ENCODE measurements at regions not wholly inside any gene's neighbourhood (a gene's known extent, or its start where the extent isn't known, plus 50 kb on each side); places are given as distances from the start of the nearest gene placed in this dataset.
A peak's percentile ranks its signal among the peaks of the same experiment; 100 is the strongest.

GRCh38 chr4:64539234-64539849 lies 130.1 kb upstream of the TECRL start:
- ChIA-PET POLR2A (no interaction called here), CTCF (interaction anchor here (0.6 to 1.7 kb wide), 6 partner anchors 9 to 1149 kb away, joined by 3 to 11 read pairs (median 5); no protein-coding TSS in a partner anchor)
- H3K4me3 Mint-ChIP-seq: no peak overlapping the region
- no peaks in the 10 kb centered on the region for H3K9me3 Mint-ChIP-seq (ENCODE audit: low read depth)
- no peaks in the 10 kb centered on the region for H3K27me3 Mint-ChIP-seq
- DNase-seq (peak; percentile 58), ATAC-seq (peak; percentile 39)
- no peak overlapping the region for H3K27ac Mint-ChIP-seq
- intact Hi-C loops (cut with DNase I, micrococcal nuclease): loop anchor here (1.0 kb wide), 1 partner anchor 381 kb away; no protein-coding TSS in a partner anchor
- no peaks in the 10 kb centered on the region for H3K36me3 Mint-ChIP-seq (ENCODE audit: low read depth)
- H3K4me1 Mint-ChIP-seq: no peaks in the 10 kb centered on the region

GRCh38 chr4:64538219-64538618 lies 129.0 kb upstream of the TECRL start:
- CTCF ChIA-PET: interaction anchor here (0.6 to 1.7 kb wide), 5 partner anchors 11 to 1144 kb away, joined by 3 to 11 read pairs (median 5); no protein-coding TSS in a partner anchor
- POLR2A ChIA-PET: no interaction called here
- no peak overlapping the region for H3K27ac Mint-ChIP-seq
- H3K36me3 Mint-ChIP-seq (ENCODE audit: low read depth): no peaks in the 10 kb centered on the region
- H3K4me3 Mint-ChIP-seq: no peak overlapping the region
- no peaks in the 10 kb centered on the region for H3K4me1 Mint-ChIP-seq
- DNase-seq (no peak), ATAC-seq (no peak)
- no peaks in the 10 kb centered on the region for H3K9me3 Mint-ChIP-seq (ENCODE audit: low read depth)
- intact Hi-C loops (cut with DNase I, micrococcal nuclease): no loop called here
- no peaks in the 10 kb centered on the region for H3K27me3 Mint-ChIP-seq

GRCh38 chr4:64533637-64534036 lies 124.4 kb upstream of the TECRL start:
- DNase-seq (no peak), ATAC-seq (no peak)
- H3K36me3 Mint-ChIP-seq (ENCODE audit: low read depth): no peaks in the 10 kb centered on the region
- no peaks in the 10 kb centered on the region for H3K4me1 Mint-ChIP-seq
- POLR2A ChIA-PET: no interaction called here
- intact Hi-C loops (cut with DNase I, micrococcal nuclease): no loop called here
- CTCF ChIA-PET: no interaction called here
- H3K27ac Mint-ChIP-seq: no peak overlapping the region
- H3K27me3 Mint-ChIP-seq: no peaks in the 10 kb centered on the region
- H3K4me3 Mint-ChIP-seq: no peak overlapping the region
- H3K9me3 Mint-ChIP-seq (ENCODE audit: low read depth): peaks cover 3% of the 10 kb centered on the region

- H3K27me3 Mint-ChIP-seq: no peaks in the 10 kb centered on the region
- H3K36me3 Mint-ChIP-seq (ENCODE audit: low read depth): no peaks in the 10 kb centered on the region
- intact Hi-C loops (cut with DNase I, micrococcal nuclease): no loop called here
- no peak overlapping the region for H3K4me3 Mint-ChIP-seq
- POLR2A ChIA-PET: no interaction called here
- no peak for ATAC-seq
- H3K4me1 Mint-ChIP-seq: no peaks in the 10 kb centered on the region
- H3K27ac Mint-ChIP-seq: no peak overlapping the region
- CTCF ChIA-PET: no interaction called here
- DNase-seq: no peak
- H3K9me3 Mint-ChIP-seq (ENCODE audit: low read depth): peaks cover 3% of the 10 kb centered on the region
Observed at GRCh38 chr4:64533159-64533558, 123.9 kb upstream of the TECRL start.

- ATAC-seq: no peak
- H3K36me3 Mint-ChIP-seq (ENCODE audit: low read depth): no peaks in the 10 kb centered on the region
- H3K4me3 Mint-ChIP-seq: no peak overlapping the region
- H3K27ac Mint-ChIP-seq: no peak overlapping the region
- CTCF ChIA-PET: interaction anchor here (1.2 kb wide), 1 partner anchor 19 kb away, joined by 3 read pairs; no protein-coding TSS in a partner anchor
- H3K27me3 Mint-ChIP-seq: no peaks in the 10 kb centered on the region
- no peaks in the 10 kb centered on the region for H3K4me1 Mint-ChIP-seq
- intact Hi-C loops (cut with DNase I, micrococcal nuclease): no loop called here
- DNase-seq: no peak
- H3K9me3 Mint-ChIP-seq (ENCODE audit: low read depth): peaks cover 1% of the 10 kb centered on the region
- POLR2A ChIA-PET: no interaction called here
Observed at GRCh38 chr4:64520421-64520820, 111.2 kb upstream of the TECRL start.

GRCh38 chr4:64518600-64518999 lies 109.3 kb upstream of the TECRL start:
- CTCF ChIA-PET: interaction anchor here (1.4 kb wide), 1 partner anchor 13 kb away, joined by 3 read pairs; no protein-coding TSS in a partner anchor
- no peaks in the 10 kb centered on the region for H3K4me1 Mint-ChIP-seq

GRCh38 chr4:64516176-64516575 lies 106.9 kb upstream of the TECRL start:
- no peaks in the 10 kb centered on the region for H3K27me3 Mint-ChIP-seq
- H3K9me3 Mint-ChIP-seq (ENCODE audit: low read depth): peaks cover 2% of the 10 kb centered on the region
- DNase-seq (no peak), ATAC-seq (no peak)
- no peak overlapping the region for H3K27ac Mint-ChIP-seq
- CTCF ChIA-PET: interaction anchor here (0.7 kb wide), 1 partner anchor 9 kb away, joined by 4 read pairs; no protein-coding TSS in a partner anchor
- H3K36me3 Mint-ChIP-seq (ENCODE audit: low read depth): no peaks in the 10 kb centered on the region
- H3K4me1 Mint-ChIP-seq: no peaks in the 10 kb centered on the region
- POLR2A ChIA-PET: no interaction called here
- H3K4me3 Mint-ChIP-seq: no peak overlapping the region
- intact Hi-C loops (cut with DNase I, micrococcal nuclease): no loop called here

More at GRCh38 chr4:64518600-64518999, 109.3 kb upstream of the TECRL start:
- H3K9me3 Mint-ChIP-seq (ENCODE audit: low read depth): peaks cover 1% of the 10 kb centered on the region
- POLR2A ChIA-PET: no interaction called here
- no peak overlapping the region for H3K4me3 Mint-ChIP-seq
- no peak overlapping the region for H3K27ac Mint-ChIP-seq
- intact Hi-C loops (cut with DNase I, micrococcal nuclease): no loop called here
- H3K27me3 Mint-ChIP-seq: no peaks in the 10 kb centered on the region
- DNase-seq (no peak), ATAC-seq (no peak)
- no peaks in the 10 kb centered on the region for H3K36me3 Mint-ChIP-seq (ENCODE audit: low read depth)

- intact Hi-C loops (cut with DNase I, micrococcal nuclease): no loop called here
- CTCF ChIA-PET: no interaction called here
- Mint-ChIP-seq H3K27me3 (no peaks in the 10 kb centered on the region), H3K36me3 (ENCODE audit: low read depth) (no peaks in the 10 kb centered on the region), H3K4me1 (no peaks in the 10 kb centered on the region), H3K27ac (no peak overlapping the region), H3K4me3 (no peak overlapping the region), H3K9me3 (ENCODE audit: low read depth) (peaks cover 6% of the 10 kb centered on the region)
- POLR2A ChIA-PET: no interaction called here
- ATAC-seq (no peak), DNase-seq (no peak)
Observed at GRCh38 chr4:64508089-64508488, 98.8 kb upstream of the TECRL start.

- ATAC-seq: no peak
- ChIA-PET CTCF (interaction anchor here (0.6 kb wide), 1 partner anchor 1007 kb away, joined by 3 read pairs; no protein-coding TSS in a partner anchor), POLR2A (no interaction called here)
- Mint-ChIP-seq H3K4me1 (no peaks in the 10 kb centered on the region), H3K4me3 (no peak overlapping the region), H3K36me3 (ENCODE audit: low read depth) (no peaks in the 10 kb centered on the region), H3K9me3 (ENCODE audit: low read depth) (no peaks in the 10 kb centered on the region), H3K27me3 (no peaks in the 10 kb centered on the region), H3K27ac (no peak overlapping the region)
- intact Hi-C loops (cut with DNase I, micrococcal nuclease): no loop called here
- no peak for DNase-seq
Observed at GRCh38 chr4:64503945-64504675, 94.9 kb upstream of the TECRL start.

- no peak overlapping the region for H3K27ac Mint-ChIP-seq
- intact Hi-C loops (cut with DNase I, micrococcal nuclease): no loop called here
- no peaks in the 10 kb centered on the region for H3K36me3 Mint-ChIP-seq (ENCODE audit: low read depth)
- POLR2A ChIA-PET: no interaction called here
- no peaks in the 10 kb centered on the region for H3K27me3 Mint-ChIP-seq
- DNase-seq: no peak
- CTCF ChIA-PET: interaction anchor here (0.6 kb wide), 1 partner anchor 1008 kb away, joined by 3 read pairs; no protein-coding TSS in a partner anchor
- H3K9me3 Mint-ChIP-seq (ENCODE audit: low read depth): no peaks in the 10 kb centered on the region
- H3K4me1 Mint-ChIP-seq: no peaks in the 10 kb centered on the region
- ATAC-seq: no peak
- H3K4me3 Mint-ChIP-seq: no peak overlapping the region
Observed at GRCh38 chr4:64503416-64503815, 94.2 kb upstream of the TECRL start.

- Mint-ChIP-seq H3K27ac (no peak overlapping the region), H3K36me3 (ENCODE audit: low read depth) (no peaks in the 10 kb centered on the region), H3K27me3 (no peaks in the 10 kb centered on the region), H3K9me3 (ENCODE audit: low read depth) (no peaks in the 10 kb centered on the region), H3K4me3 (no peak overlapping the region), H3K4me1 (no peaks in the 10 kb centered on the region)
- CTCF ChIA-PET: interaction anchor here (0.6 to 1.2 kb wide), 2 partner anchors 29 to 407 kb away, joined by 3 read pairs; no protein-coding TSS in a partner anchor
- intact Hi-C loops (cut with DNase I, micrococcal nuclease): no loop called here
- DNase-seq (no peak), ATAC-seq (no peak)
- POLR2A ChIA-PET: no interaction called here
Observed at GRCh38 chr4:64497491-64497890, 88.2 kb upstream of the TECRL start.

GRCh38 chr4:64495946-64496345 lies 86.7 kb upstream of the TECRL start:
- CTCF ChIA-PET: no interaction called here
- Mint-ChIP-seq H3K36me3 (ENCODE audit: low read depth) (no peaks in the 10 kb centered on the region), H3K4me3 (no peak overlapping the region), H3K4me1 (no peaks in the 10 kb centered on the region), H3K9me3 (ENCODE audit: low read depth) (peaks cover 5% of the 10 kb centered on the region), H3K27ac (no peak overlapping the region), H3K27me3 (no peaks in the 10 kb centered on the region)
- intact Hi-C loops (cut with DNase I, micrococcal nuclease): no loop called here
- POLR2A ChIA-PET: no interaction called here
- ATAC-seq (no peak), DNase-seq (no peak)
